Islet precursor cell (in vitro differentiated cells): ENCODE measurements at regions not wholly inside any gene's neighbourhood (a gene's known extent, or its start where the extent isn't known, plus 50 kb on each side); places are given as distances from the start of the nearest gene placed in this dataset.
A peak's percentile ranks its signal among the peaks of the same experiment; 100 is the strongest.

ENCODE experiments used
- DNase-seq: peaks from one replicate; pipeline ENCODE4 v3.0.0-alpha.2; 2018

DNA sequence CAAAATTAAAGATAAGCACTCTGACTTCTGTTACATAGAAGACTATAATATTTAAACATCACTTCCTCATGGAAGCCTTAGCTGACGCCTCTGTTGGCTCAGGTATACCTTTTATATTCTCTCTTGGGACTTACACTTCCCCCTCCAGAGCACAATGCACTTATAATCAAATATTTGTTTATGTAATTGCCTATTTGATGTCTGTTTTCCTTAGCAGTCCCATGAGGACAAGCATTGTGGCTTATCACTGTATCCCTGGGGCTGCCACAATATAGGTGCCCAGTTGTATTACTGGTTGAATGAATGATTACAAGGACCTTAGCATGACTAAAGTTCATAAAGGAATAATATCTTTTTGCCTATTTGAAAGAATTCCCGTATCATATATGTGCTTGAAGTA is 186.7 kb upstream of the VGLL2 start:
- no peak for DNase-seq

GRCh38 chr6:117079951-117080350 is 185.4 kb upstream of the VGLL2 start:
- no peak for DNase-seq

DNA sequence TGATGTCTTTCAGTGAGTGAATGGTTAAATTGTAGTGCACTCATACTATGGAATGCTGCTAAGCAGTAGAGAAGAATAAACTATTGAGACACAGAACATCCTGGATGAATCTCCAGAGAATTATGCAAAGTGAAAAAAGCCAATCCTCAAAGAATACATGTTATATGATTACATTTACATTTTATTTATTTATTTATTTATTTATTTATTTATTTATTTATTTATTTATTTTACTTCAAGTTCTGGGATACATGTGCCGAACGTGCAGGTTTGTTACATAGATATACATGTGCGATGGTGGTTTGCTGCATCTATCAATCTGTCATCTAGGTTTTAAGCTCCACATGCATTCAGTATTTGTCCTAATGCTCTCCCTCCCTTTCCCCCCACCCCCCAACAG is 175.8 kb upstream of the VGLL2 start:
- DNase-seq, result no peak

GRCh38 chr6:117110146-117110545 is 155.2 kb upstream of the VGLL2 start:
- no peak for DNase-seq

DNA sequence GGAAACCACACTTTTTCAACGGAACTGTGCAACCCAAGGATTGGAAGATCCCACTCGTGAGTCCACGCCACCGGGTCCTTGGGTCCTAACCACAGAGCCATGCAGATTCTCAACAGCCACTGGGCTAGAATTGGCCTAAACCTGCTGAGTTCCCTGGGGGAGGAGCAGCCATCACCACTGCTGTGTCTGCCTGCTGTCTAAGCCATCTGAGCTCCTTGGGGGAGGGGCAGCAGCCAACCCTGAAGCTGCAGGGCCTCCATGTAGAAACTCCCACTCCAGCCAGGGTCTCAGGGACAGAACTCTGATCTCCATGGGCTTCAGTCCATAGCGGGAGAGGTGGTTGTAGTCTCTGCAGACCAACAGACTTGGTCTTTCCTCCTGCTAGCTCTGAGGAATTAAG is 154.6 kb upstream of the VGLL2 start:
- no peak for DNase-seq

DNA sequence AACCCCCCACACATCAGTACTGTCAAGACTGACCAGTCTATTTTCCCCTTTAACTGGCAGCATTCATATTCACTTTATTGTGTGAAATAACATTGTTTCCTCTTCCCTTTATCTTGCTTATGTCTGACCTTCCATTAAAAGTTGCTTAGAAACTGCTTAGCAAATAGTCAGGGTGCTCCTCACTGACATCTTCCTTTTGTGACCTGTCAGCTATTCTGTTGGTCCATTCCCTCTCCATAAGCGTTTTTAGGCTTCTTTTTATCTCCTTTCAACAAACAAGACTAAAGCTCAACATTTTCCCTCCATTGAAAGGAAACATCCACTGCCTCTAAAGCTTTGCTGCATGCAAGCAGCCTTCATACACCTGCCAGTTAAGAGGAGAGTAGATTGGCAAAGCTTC is 147.7 kb upstream of the VGLL2 start:
- no peak for DNase-seq

- DNase-seq, result no peak
Measured at GRCh38 chr6:117118490-117118889, 146.9 kb upstream of the VGLL2 start.

- DNase-seq, result no peak
Measured at GRCh38 chr6:117126213-117126612, 139.1 kb upstream of the VGLL2 start.

GRCh38 chr6:117128052-117128451 is 137.3 kb upstream of the VGLL2 start:
- no peak for DNase-seq

GRCh38 chr6:117130125-117130524 is 135.2 kb upstream of the VGLL2 start:
- no peak for DNase-seq

DNA sequence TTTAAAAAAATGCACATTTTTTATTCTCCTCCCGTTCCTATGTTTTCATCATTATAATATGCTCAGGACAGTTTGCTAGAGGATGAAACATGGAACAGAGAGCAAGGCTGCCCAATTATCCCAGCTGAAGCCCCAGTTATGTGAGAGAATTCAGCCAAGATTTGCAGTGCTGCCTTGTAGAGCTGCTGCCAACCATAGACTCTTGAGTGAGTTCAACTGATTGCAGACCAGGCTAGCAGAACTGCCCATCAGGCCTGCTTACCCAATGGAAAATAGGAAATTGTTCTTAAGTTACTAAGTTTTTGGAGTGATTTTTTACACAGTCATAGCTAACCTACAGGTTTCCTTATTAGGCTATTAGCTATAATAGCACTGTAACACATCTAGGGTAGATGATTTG is 128.7 kb upstream of the VGLL2 start:
- DNase-seq, result no peak

DNA sequence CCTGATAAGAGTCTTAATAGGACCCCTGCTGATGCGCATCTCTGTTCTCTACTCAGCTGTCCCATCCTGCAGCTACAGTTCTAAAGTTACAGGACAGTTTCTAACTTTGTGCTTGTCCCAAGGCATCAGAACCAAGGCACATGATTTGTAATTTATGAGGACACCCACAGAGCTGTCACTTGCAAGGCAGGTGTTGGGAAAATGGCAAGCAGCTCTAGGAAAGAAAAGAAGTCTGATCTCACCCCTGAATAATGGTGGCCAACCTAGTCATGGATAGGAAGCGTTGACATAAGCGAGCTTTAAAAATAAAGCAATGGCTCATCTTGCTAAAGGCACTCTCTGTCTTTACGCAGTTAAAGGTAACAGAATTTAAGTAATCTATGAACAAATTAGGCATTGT is 127.6 kb upstream of the VGLL2 start:
- no peak for DNase-seq

DNA sequence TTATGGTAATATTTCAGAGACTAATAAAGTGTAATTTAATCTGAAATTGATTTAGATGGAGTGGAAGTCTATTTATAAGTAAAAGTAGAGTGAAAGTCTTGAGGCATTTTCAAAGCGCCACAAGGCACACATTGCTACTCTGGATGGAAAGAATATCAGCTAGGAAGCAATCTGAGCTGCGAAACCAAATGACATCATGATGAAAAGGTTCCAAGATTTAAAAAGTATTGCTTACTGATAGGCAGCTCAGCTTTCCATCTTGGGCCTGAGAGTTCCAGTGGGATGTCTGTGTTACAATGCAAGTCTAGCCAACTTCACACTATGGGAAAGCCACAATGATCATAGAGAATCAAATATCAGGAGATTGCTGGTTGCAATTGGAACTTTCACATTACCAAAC is 126.9 kb upstream of the VGLL2 start:
- no peak for DNase-seq

DNA sequence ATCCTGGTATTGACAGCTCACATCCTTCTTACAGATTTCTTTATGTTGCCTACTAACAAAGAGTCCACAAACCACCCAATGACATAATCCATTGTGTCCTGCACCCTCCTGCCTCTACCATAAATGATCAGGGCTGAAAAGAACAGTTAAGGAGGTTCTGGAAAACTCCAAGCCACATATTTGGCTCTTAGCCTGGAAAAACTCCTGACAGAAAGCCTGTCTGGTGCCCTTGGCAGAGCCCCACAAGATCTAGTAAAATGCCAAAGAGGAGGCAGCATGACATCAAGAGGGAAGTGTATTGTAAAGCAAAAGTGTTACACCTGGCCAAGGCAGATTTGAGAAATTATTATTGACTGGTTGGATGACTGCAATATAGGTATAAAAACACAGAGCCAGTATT is 126.4 kb upstream of the VGLL2 start:
- no peak for DNase-seq

- DNase-seq, result no peak
Measured at GRCh38 chr6:117142142-117142541, 123.2 kb upstream of the VGLL2 start.

GRCh38 chr6:117142995-117143394 is 122.4 kb upstream of the VGLL2 start:
- no peak for DNase-seq

DNA sequence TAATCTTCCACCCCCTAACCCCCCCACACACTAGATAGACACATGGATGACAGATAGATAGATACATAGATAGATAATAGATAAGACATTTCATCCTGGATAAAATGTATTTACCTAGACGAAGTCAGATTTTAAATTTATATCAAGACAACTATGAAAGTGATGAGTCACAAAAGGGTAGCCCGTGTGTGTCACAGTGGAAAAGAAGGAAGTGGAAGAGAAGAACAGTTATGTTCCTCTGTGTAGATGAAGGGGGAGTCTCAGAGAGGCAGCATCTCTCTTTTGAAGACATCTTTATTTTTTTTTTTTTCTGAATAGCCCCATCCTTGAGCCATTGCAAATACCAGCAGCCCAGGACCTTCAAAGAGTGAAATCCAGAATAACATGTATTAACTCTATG is 121.7 kb upstream of the VGLL2 start:
- DNase-seq, result no peak

DNA sequence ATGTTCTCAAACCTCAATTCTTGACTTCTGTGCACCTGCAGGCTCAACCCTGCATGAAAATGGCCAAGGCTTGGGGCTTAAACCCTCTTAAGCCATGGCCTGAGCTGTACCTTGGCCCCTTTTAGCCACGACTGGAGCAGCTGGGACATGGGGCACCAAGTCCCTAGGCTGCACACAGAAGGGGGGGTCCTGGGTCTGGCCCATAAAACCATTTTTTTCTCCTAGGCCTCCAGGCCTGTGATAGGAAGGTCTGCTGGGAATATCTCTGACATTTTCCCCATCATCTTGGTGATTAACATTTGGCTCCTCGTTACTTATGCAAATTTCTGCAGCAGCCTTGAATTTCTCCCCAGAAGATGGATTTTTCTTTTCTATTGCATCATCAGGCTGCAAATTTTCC is 119.4 kb upstream of the VGLL2 start:
- no peak for DNase-seq

DNA sequence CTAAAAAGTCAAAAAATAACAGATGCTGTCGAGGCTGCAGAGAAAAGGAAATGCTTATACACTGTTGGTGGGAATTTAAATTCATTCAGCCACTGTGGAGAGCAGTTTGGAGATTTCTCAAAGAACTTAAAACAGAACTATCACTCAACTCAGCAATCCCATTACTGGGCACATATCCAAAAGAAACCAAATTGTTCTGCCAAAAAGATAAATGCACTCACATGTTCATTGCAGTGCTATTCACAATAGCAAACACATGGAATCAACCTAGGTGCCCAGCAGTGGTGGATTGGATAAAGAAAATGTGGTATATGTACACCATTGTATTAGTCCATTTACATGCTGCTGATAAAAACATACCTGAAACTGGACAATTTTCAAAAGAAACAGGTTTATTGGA is 116.0 kb upstream of the VGLL2 start:
- no peak for DNase-seq

- no peak for DNase-seq
Measured at GRCh38 chr6:117156741-117157140, 108.6 kb upstream of the VGLL2 start.

GRCh38 chr6:117157448-117157847 is 107.9 kb upstream of the VGLL2 start:
- DNase-seq, result no peak

DNA sequence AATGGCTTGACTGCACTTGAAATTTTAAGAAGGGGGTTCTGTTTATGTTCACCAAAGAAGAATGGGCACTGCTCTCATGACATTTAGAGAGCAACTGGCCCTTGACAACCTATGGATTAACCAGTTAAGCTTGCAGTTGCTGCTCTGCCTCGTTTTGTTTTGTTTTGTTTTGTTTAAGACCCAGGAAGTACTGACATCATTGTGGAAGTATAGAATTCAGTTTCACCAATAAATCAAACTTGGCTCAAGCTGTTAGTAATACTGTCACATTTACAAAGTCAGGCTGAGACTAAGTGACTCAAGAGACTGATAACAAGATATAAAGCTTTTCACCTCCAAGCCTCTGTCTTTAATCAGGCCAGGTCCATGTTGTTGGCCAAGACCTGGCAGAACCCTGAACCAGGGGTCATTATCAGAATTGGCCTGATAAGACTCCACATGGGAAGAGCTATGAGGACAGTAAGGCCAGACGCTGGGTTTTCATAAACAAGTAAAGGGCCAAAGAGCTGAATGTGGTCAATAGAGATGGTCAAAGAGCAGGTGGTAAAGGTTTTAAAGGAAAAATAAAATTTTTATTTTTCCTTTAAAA is 99.4 kb upstream of the VGLL2 start:
- DNase-seq, result no peak

GRCh38 chr6:117167520-117168271 is 97.7 kb upstream of the VGLL2 start:
- peak; percentile 76 for DNase-seq

GRCh38 chr6:117168296-117169063 is 96.9 kb upstream of the VGLL2 start:
- no peak for DNase-seq
